Stimulated activated CD8-positive, alpha-beta memory T cell treated with anti-CD3 and anti-CD28 coated beads, Interleukin-2, amount 100 ng/mL, for 1 hour (primary cell): ENCODE measurements at regions not wholly inside any gene's neighbourhood (a gene's known extent, or its start where the extent isn't known, plus 50 kb on each side); places are given as distances from the start of the nearest gene placed in this dataset.
"Not testable (repeated sequence)": the region's sequence is repeated elsewhere in the genome, so short reads cannot be mapped to it uniquely, and the experiment has no call there.

Experiments
- DNase-seq, 2 donors: peaks; one replicate each; pipeline ENCODE4 v3.0.0-alpha.2; 2020; ENCODE audit warnings: low read depth in 2 of 2

GRCh38 chr21:36246080-36246631 is 73.8 kb upstream of the MORC3 start:
- DNase-seq: no peak

GRCh38 chr21:36247316-36248010 is 72.5 kb upstream of the MORC3 start:
- no peak for DNase-seq

- no peak for DNase-seq
These were observed 70.2 kb upstream of the MORC3 start for GRCh38 chr21:36249576-36250422.

- DNase-seq: no peak
These were observed 69.4 kb upstream of the MORC3 start for GRCh38 chr21:36250423-36251075.

- no peak for DNase-seq
These were observed 65.7 kb upstream of the MORC3 start for GRCh38 chr21:36254106-36254941.

- DNase-seq: no peak
These were observed 64.3 kb upstream of the MORC3 start for GRCh38 chr21:36255663-36256062.

- DNase-seq: no peak
These were observed 62.3 kb upstream of the MORC3 start for GRCh38 chr21:36257657-36258056.

- DNase-seq: no peak
These were observed 59.8 kb upstream of the MORC3 start for GRCh38 chr21:36260030-36260787.

- no peak for DNase-seq
These were observed 59.2 kb upstream of the MORC3 start for GRCh38 chr21:36260802-36261201.

GRCh38 chr21:36261459-36261858 is 58.5 kb upstream of the MORC3 start:
- no peak for DNase-seq

GRCh38 chr21:36263797-36264196 is 56.2 kb upstream of the MORC3 start:
- no peak for DNase-seq

GRCh38 chr21:36265431-36265830 is 54.6 kb upstream of the MORC3 start:
- DNase-seq: no peak

GRCh38 chr21:36267828-36268227 is 52.2 kb upstream of the MORC3 start:
- not testable (repeated sequence) for DNase-seq

- not testable (repeated sequence) for DNase-seq
These were observed 51.7 kb upstream of the MORC3 start for GRCh38 chr21:36268264-36268663.
